Breast epithelium (tissue), 4 donors: ENCODE measurements at regions not wholly inside any gene's neighbourhood (a gene's known extent, or its start where the extent isn't known, plus 50 kb on each side); places are given as distances from the start of the nearest gene placed in this dataset.
"Not testable (repeated sequence)": the region's sequence is repeated elsewhere in the genome, so short reads cannot be mapped to it uniquely, and the experiment has no call there.

Experiments
- DNase-seq, 2 donors: peaks; one replicate each; pipeline ENCODE4 v3.0.0-alpha.2; 2019; ENCODE audit warnings: low spot score in 2 of 2
- H3K27ac ChIP-seq, 2 donors: fragments of 200-600 bp; sonication (generic) in 1 of 2; one replicate each; pipeline ENCODE4 v1.5.1; 2016 to 2019; ENCODE audit warnings: mild to moderate bottlenecking in 1 of 2
- H3K27me3 ChIP-seq, 2 donors: fragments of 200-600 bp; sonication (generic) in 1 of 2; one replicate each; pipeline versions ENCODE4 v1.5.1 to v1.6.0; 2017 to 2019; ENCODE audit warnings: control low read depth in 1 of 2, mild to moderate bottlenecking in 1 of 2
- H3K36me3 ChIP-seq: fragments of 200-600 bp; one replicate; pipeline ENCODE4 v1.5.1; 2019
- H3K4me1 ChIP-seq, 2 donors: fragments of 200-600 bp; sonication (generic); one replicate each; pipeline ENCODE4 v1.5.1; 2016 to 2019; ENCODE audit warnings: control low read depth in 1 of 2
- H3K4me3 ChIP-seq, 3 donors: fragments of 200-600 bp; sonication (generic); 1 replicate in 2 of 3; 2 replicates in 1 of 3; pipeline ENCODE4 v1.5.1; 2016 to 2019; ENCODE audit warnings: mild to moderate bottlenecking in 3 of 3, moderate library complexity in 2 of 3
- H3K9me3 ChIP-seq, 2 donors: fragments of 200-600 bp; sonication (generic) in 1 of 2; one replicate each; pipeline ENCODE4 v1.5.1; 2016 to 2019; ENCODE audit warnings: control low read depth in 1 of 2
- CTCF ChIP-seq, 3 donors: fragments of 450-650 bp; IDR thresholded peaks; one replicate each; pipeline ENCODE4 v1.5.1; 2016 to 2017; ENCODE audit warnings: antibody characterized with exemption in 3 of 3, mild to moderate bottlenecking in 3 of 3, moderate library complexity in 3 of 3
- POLR2A ChIP-seq: fragments of 450-650 bp; IDR thresholded peaks from one replicate; pipeline ENCODE4 v1.6.1; 2016; ENCODE audit warnings: antibody characterized with exemption, mild to moderate bottlenecking, moderate library complexity
- POLR2AphosphoS5 ChIP-seq, 3 donors: sonication (generic); formaldehyde crosslinking; IDR thresholded peaks; one replicate each; pipeline ENCODE4 v1.6.1; 2017; ENCODE audit warnings: antibody characterized with exemption in 3 of 3
- intact Hi-C: fragments of 100-400 bp; cut with DNase I; formaldehyde crosslinking; loops from one replicate; pipeline ENCODE4 v1.15.1; 2023; ENCODE audit warnings: low total_unique reads

- no peak for DNase-seq
- H3K4me1 ChIP-seq: no peaks in the 10 kb centered on the region
- no peaks in the 10 kb centered on the region for H3K36me3 ChIP-seq
- no peak overlapping the region for H3K4me3 ChIP-seq
- intact Hi-C loops: no loop called here
- no peaks in the 10 kb centered on the region for H3K9me3 ChIP-seq
- H3K27me3 ChIP-seq: peaks cover 0 to 35% of the 10 kb centered on the region in 2 donors
- TF ChIP-seq POLR2AphosphoS5 (IDR thresholded peaks at IDR 0.05): no peak
- no peak for TF ChIP-seq CTCF (IDR thresholded peaks at IDR 0.05)
- TF ChIP-seq POLR2A: no peak
- H3K27ac ChIP-seq: no peak overlapping the region
Measured at GRCh38 chrX:113392355-113392754, 551.7 kb upstream of the AMOT start.

- Histone ChIP-seq H3K4me3 (no peak overlapping the region), H3K36me3 (no peaks in the 10 kb centered on the region), H3K27ac (no peak overlapping the region), H3K27me3 (peaks cover 0 to 39% of the 10 kb centered on the region in 2 donors), H3K4me1 (no peaks in the 10 kb centered on the region), H3K9me3 (no peaks in the 10 kb centered on the region)
- intact Hi-C loops: no loop called here
- DNase-seq: no peak
- TF ChIP-seq POLR2A (no peak), POLR2AphosphoS5 (IDR thresholded peaks at IDR 0.05) (no peak), CTCF (IDR thresholded peaks at IDR 0.05) (no peak)
Measured at GRCh38 chrX:113391875-113392274, 551.2 kb upstream of the AMOT start.

GRCh38 chrX:113390531-113390930 is 549.9 kb upstream of the AMOT start:
- intact Hi-C loops: no loop called here
- no peak for DNase-seq
- Histone ChIP-seq H3K27me3 (peaks cover 0 to 41% of the 10 kb centered on the region in 2 donors), H3K36me3 (no peaks in the 10 kb centered on the region), H3K27ac (no peak overlapping the region), H3K4me1 (no peaks in the 10 kb centered on the region), H3K9me3 (no peaks in the 10 kb centered on the region), H3K4me3 (no peak overlapping the region)
- no peak for TF ChIP-seq CTCF (IDR thresholded peaks at IDR 0.05)
- TF ChIP-seq POLR2A: no peak
- TF ChIP-seq POLR2AphosphoS5 (IDR thresholded peaks at IDR 0.05): no peak

GRCh38 chrX:113389846-113390245 is 549.2 kb upstream of the AMOT start:
- Histone ChIP-seq H3K36me3 (no peaks in the 10 kb centered on the region), H3K4me1 (no peaks in the 10 kb centered on the region), H3K9me3 (no peaks in the 10 kb centered on the region), H3K27ac (no peak overlapping the region), H3K4me3 (no peak overlapping the region), H3K27me3 (peaks cover 0 to 41% of the 10 kb centered on the region in 2 donors)
- no peak for DNase-seq
- TF ChIP-seq CTCF (IDR thresholded peaks at IDR 0.05) (no peak), POLR2AphosphoS5 (IDR thresholded peaks at IDR 0.05) (no peak), POLR2A (no peak)
- intact Hi-C loops: no loop called here

- no peaks in the 10 kb centered on the region for H3K36me3 ChIP-seq
- H3K27me3 ChIP-seq: peaks cover 0 to 19% of the 10 kb centered on the region in 2 donors
- no peaks in the 10 kb centered on the region for H3K4me1 ChIP-seq
- intact Hi-C loops: no loop called here
- TF ChIP-seq CTCF (IDR thresholded peaks at IDR 0.05) (no peak), POLR2AphosphoS5 (IDR thresholded peaks at IDR 0.05) (no peak), POLR2A (no peak)
- H3K4me3 ChIP-seq: no peak overlapping the region
- no peaks in the 10 kb centered on the region for H3K9me3 ChIP-seq
- H3K27ac ChIP-seq: no peak overlapping the region
- DNase-seq: no peak
Measured at GRCh38 chrX:113384628-113385027, 544.0 kb upstream of the AMOT start.

- DNase-seq, H3K4me1 ChIP-seq, H3K36me3 ChIP-seq, intact Hi-C loops, H3K27ac ChIP-seq, H3K4me3 ChIP-seq: not testable (repeated sequence)
- Histone ChIP-seq H3K27me3 (peaks cover 0 to 31% of the 10 kb centered on the region in 2 donors), H3K9me3 (peaks cover 0 to 11% of the 10 kb centered on the region in 2 donors)
Measured at GRCh38 chrX:113373421-113373820, 532.8 kb upstream of the AMOT start.
